GM23338 (cell line): ENCODE measurements at regions not wholly inside any gene's neighbourhood (a gene's known extent, or its start where the extent isn't known, plus 50 kb on each side); places are given as distances from the start of the nearest gene placed in this dataset.

Experiments
- ATAC-seq: fragments of 200-7000 bp; cut with Tn5 transposase; 3 replicates; pipeline ENCODE4 v1.9.1; 2020
- DNase-seq: peaks from one replicate; pipeline ENCODE4 v3.0.0-alpha.2; 2015; ENCODE audit warnings: low spot score
- H2AFZ ChIP-seq: fragments of 200-600 bp; sonication (generic); 2 replicates; pipeline ENCODE4 v1.8.0; 2016; ENCODE audit warnings: antibody characterized with exemption, mild to moderate bottlenecking, moderate library complexity
- H3F3A ChIP-seq: fragments of 200-600 bp; sonication (generic); replicated peaks from 2 replicates; pipeline ENCODE4 v1.8.0; 2017; ENCODE audit warnings: antibody characterized with exemption, mixed run types, low read depth
- H3K27ac ChIP-seq: fragments of 200-600 bp; sonication (generic); 2 replicates; pipeline ENCODE4 v1.6.1; 2016; ENCODE audit warnings: low read depth
- H3K27me3 ChIP-seq: fragments of 200-600 bp; sonication (generic); 2 replicates; pipeline ENCODE4 v1.8.0; 2016; ENCODE audit warnings: mild to moderate bottlenecking, mixed run types, moderate library complexity; ENCODE audit not compliant: insufficient read depth
- H3K36me3 ChIP-seq: fragments of 200-600 bp; sonication (generic); 2 replicates; pipeline ENCODE4 v1.8.0; 2016; ENCODE audit warnings: mild to moderate bottlenecking; ENCODE audit not compliant: insufficient read depth
- H3K4me1 ChIP-seq: fragments of 200-600 bp; sonication (generic); 2 replicates; pipeline ENCODE4 v1.8.0; 2016; ENCODE audit warnings: mild to moderate bottlenecking, moderate library complexity; ENCODE audit not compliant: insufficient read depth
- H3K4me2 ChIP-seq: fragments of 200-600 bp; sonication (generic); 2 replicates; pipeline ENCODE4 v1.7.1; 2017; ENCODE audit warnings: mixed run types
- H3K4me3 ChIP-seq: fragments of 200-600 bp; sonication (generic); 2 replicates; pipeline ENCODE4 v1.6.1; 2016; ENCODE audit warnings: mixed run types
- H3K79me2 ChIP-seq: fragments of 200-600 bp; sonication (generic); replicated peaks from 2 replicates; pipeline ENCODE4 v1.8.0; 2017; ENCODE audit warnings: mild to moderate bottlenecking; ENCODE audit not compliant: insufficient read depth
- H3K9me2 ChIP-seq: fragments of 200-600 bp; sonication (generic); 2 replicates; pipeline ENCODE4 v1.8.0; 2017; ENCODE audit not compliant: insufficient read depth
- H4K20me1 ChIP-seq: fragments of 200-600 bp; sonication (generic); replicated peaks from 2 replicates; pipeline ENCODE4 v1.8.0; 2017; ENCODE audit warnings: mild to moderate bottlenecking; ENCODE audit not compliant: insufficient read depth
- H3K27ac Mint-ChIP-seq: 2 replicates; pipeline ENCODE4 v1.8.0; 2020; ENCODE audit warnings: inconsistent platforms, mild to moderate bottlenecking, moderate library complexity, mixed read lengths
- H3K27me3 Mint-ChIP-seq: 3 replicates; pipeline ENCODE4 v1.8.0; 2022; ENCODE audit warnings: low read depth, mild to moderate bottlenecking, moderate library complexity, mixed read lengths, inconsistent platforms; ENCODE audit not compliant: insufficient read depth, poor library complexity
- H3K36me3 Mint-ChIP-seq: 3 replicates; pipeline ENCODE4 v1.8.0; 2021; ENCODE audit warnings: low read depth, mild to moderate bottlenecking, inconsistent platforms, moderate library complexity, mixed read lengths
- H3K4me1 Mint-ChIP-seq: 3 replicates; pipeline ENCODE4 v1.8.0; 2020; ENCODE audit warnings: mild to moderate bottlenecking, inconsistent platforms, mixed read lengths
- H3K4me3 Mint-ChIP-seq: 3 replicates; pipeline ENCODE4 v1.8.0; 2021; ENCODE audit warnings: moderate library complexity, mild to moderate bottlenecking, inconsistent platforms, mixed read lengths
- H3K9me3 Mint-ChIP-seq: 3 replicates; pipeline ENCODE4 v1.8.0; 2020; ENCODE audit warnings: moderate library complexity, mild to moderate bottlenecking, inconsistent platforms, mixed read lengths
- CREB1 ChIP-seq: fragments of 250-450 bp; sonication (Bioruptor Pico); IDR thresholded peaks from 2 replicates; pipeline ENCODE4 v1.5.0; 2020; ENCODE audit warnings: low read depth, mild to moderate bottlenecking, moderate library complexity
- EZH2 ChIP-seq: fragments of 200-600 bp; sonication (generic); IDR thresholded peaks from one replicate; pipeline ENCODE4 v1.8.0; 2017; ENCODE audit warnings: antibody characterized with exemption, mild to moderate bottlenecking, low read depth; ENCODE audit not compliant: unreplicated experiment
- EZH2phosphoT487 ChIP-seq: fragments of 200-600 bp; sonication (generic); IDR thresholded peaks from one replicate; pipeline ENCODE4 v1.8.1; 2018; ENCODE audit warnings: antibody characterized with exemption; ENCODE audit not compliant: unreplicated experiment
- JUNB ChIP-seq: IDR thresholded peaks from one replicate; pipeline ENCODE4 v1.6.1; 2016; ENCODE audit warnings: antibody characterized with exemption; ENCODE audit not compliant: unreplicated experiment
- POLR2AphosphoS5 ChIP-seq: IDR thresholded peaks from 2 replicates; pipeline ENCODE4 v1.6.1; 2016; ENCODE audit warnings: antibody characterized with exemption, low read depth
- STAT1 ChIP-seq: IDR thresholded peaks from one replicate; pipeline ENCODE4 v1.6.1; 2016; ENCODE audit warnings: antibody characterized with exemption; ENCODE audit not compliant: unreplicated experiment
- ZNF114 ChIP-seq: fragments of 250-450 bp; sonication (Bioruptor Pico); IDR thresholded peaks from 2 replicates; pipeline ENCODE4 v1.5.0; 2020; ENCODE audit warnings: mild to moderate bottlenecking, moderate library complexity
- ZNF331 ChIP-seq: fragments of 250-450 bp; sonication (Bioruptor Pico); IDR thresholded peaks from 2 replicates; pipeline ENCODE4 v1.5.0; 2020; ENCODE audit warnings: low read depth, mild to moderate bottlenecking, moderate library complexity
- TF ChIP-seq, protein P1 (sequence below): IDR thresholded peaks from 2 replicates; pipeline ENCODE4 v1.6.1; 2016; ENCODE audit warnings: antibody characterized with exemption
- TF ChIP-seq, protein P2 (sequence below), 2 experiments: fragments of 200-600 bp in 1 of 2; sonication (generic) in 1 of 2; conservative IDR thresholded peaks; 2 replicates each; pipeline versions ENCODE4 v1.5.1 to v1.6.1; 2016 to 2017; ENCODE audit warnings: antibody characterized with exemption in 2 of 2, low read depth in 2 of 2, mild to moderate bottlenecking in 2 of 2, moderate library complexity in 1 of 2
- TF ChIP-seq, protein P3 (sequence below): IDR thresholded peaks from one replicate; pipeline ENCODE4 v1.6.1; 2018; ENCODE audit warnings: antibody characterized with exemption; ENCODE audit not compliant: unreplicated experiment
- TF ChIP-seq, protein P4 (sequence below): fragments of 250-450 bp; sonication (Bioruptor Pico); IDR thresholded peaks from 2 replicates; pipeline ENCODE4 v1.5.0; 2020; ENCODE audit warnings: mild to moderate bottlenecking, moderate library complexity

DNA sequence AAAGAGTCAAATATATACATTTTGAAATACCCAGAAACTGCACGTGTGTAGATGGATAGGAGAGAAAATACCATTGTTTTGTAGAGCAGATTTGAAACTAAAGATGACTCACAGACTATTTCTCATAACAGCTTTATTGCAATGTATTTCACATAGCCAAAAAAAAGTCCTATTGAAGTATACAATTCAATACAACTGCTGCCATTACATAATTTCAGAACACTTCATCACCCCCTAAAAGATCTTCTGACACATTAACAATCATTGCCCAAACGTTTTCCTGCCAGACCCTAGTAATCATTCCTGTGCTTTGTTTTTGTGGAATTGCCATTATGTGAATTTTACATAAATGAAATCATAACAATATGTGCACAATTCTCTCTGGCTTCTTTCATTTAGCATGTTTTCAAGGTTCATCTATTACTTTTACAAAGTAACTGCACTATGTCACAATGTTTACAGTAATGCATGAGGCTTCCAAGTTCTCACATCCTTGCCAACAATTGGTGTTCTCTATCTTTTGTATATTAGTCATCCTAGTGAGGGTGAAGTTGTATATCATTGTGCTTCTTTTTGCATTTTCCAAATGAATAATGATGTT, 378.6 kb upstream of the CWC22 start (continued):
- TF ChIP-seq JUNB (no peak), ZNF331 (CRISPR knock-in tag) (no peak), POLR2AphosphoS5 (no peak), EZH2phosphoT487 (no peak)
- TF ChIP-seq, protein P1, sequence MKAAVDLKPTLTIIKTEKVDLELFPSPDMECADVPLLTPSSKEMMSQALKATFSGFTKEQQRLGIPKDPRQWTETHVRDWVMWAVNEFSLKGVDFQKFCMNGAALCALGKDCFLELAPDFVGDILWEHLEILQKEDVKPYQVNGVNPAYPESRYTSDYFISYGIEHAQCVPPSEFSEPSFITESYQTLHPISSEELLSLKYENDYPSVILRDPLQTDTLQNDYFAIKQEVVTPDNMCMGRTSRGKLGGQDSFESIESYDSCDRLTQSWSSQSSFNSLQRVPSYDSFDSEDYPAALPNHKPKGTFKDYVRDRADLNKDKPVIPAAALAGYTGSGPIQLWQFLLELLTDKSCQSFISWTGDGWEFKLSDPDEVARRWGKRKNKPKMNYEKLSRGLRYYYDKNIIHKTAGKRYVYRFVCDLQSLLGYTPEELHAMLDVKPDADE = no peak
- TF ChIP-seq, protein P2, sequence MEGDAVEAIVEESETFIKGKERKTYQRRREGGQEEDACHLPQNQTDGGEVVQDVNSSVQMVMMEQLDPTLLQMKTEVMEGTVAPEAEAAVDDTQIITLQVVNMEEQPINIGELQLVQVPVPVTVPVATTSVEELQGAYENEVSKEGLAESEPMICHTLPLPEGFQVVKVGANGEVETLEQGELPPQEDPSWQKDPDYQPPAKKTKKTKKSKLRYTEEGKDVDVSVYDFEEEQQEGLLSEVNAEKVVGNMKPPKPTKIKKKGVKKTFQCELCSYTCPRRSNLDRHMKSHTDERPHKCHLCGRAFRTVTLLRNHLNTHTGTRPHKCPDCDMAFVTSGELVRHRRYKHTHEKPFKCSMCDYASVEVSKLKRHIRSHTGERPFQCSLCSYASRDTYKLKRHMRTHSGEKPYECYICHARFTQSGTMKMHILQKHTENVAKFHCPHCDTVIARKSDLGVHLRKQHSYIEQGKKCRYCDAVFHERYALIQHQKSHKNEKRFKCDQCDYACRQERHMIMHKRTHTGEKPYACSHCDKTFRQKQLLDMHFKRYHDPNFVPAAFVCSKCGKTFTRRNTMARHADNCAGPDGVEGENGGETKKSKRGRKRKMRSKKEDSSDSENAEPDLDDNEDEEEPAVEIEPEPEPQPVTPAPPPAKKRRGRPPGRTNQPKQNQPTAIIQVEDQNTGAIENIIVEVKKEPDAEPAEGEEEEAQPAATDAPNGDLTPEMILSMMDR (conservative IDR thresholded peaks at IDR 0.05; ENCODE audit: low read depth in 2 of 2) = no peak

DNA sequence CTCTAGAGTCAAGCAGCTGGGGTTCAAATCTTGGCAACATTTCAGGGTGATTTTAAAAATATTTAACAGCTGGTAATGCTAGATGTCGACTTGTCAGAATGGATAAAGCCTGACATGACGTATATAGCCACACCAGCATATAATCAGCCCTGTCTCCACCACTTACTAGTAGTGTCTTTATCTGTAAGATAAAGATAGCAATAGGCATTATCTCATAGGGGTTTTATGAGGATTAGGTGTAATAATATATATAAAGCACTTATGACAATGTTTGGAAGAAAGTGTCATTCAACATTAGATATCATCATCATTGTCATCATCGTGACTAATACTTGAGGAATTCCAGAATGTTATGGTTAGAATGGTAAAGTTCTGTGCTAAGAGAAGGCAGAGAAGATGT, 369.0 kb upstream of the CWC22 start:
- Mint-ChIP-seq H3K27ac (no peak overlapping the region), H3K27me3 (no peaks in the 10 kb centered on the region), H3K36me3 (no peaks in the 10 kb centered on the region), H3K4me1 (no peaks in the 10 kb centered on the region), H3K4me3 (no peak overlapping the region), H3K9me3 (no peaks in the 10 kb centered on the region)
- DNase-seq (no peak), ATAC-seq (no peak)
- Histone ChIP-seq H3K36me3 (no peaks in the 10 kb centered on the region), H2AFZ (no peak overlapping the region), H3K4me2 (no peak overlapping the region), H3F3A (no peaks in the 10 kb centered on the region), H3K4me3 (no peak overlapping the region), H3K27me3 (no peaks in the 10 kb centered on the region), H4K20me1 (no peaks in the 10 kb centered on the region), H3K79me2 (no peaks in the 10 kb centered on the region), H3K27ac (no peak overlapping the region), H3K9me2 (no peaks in the 10 kb centered on the region), H3K4me1 (no peaks in the 10 kb centered on the region)
- TF ChIP-seq ZNF331 (CRISPR knock-in tag) (no peak), POLR2AphosphoS5 (no peak), EZH2 (no peak), EZH2phosphoT487 (no peak), STAT1 (no peak), JUNB (no peak), CREB1 (CRISPR knock-in tag) (no peak), ZNF114 (CRISPR knock-in tag) (no peak)
- TF ChIP-seq, protein P3, sequence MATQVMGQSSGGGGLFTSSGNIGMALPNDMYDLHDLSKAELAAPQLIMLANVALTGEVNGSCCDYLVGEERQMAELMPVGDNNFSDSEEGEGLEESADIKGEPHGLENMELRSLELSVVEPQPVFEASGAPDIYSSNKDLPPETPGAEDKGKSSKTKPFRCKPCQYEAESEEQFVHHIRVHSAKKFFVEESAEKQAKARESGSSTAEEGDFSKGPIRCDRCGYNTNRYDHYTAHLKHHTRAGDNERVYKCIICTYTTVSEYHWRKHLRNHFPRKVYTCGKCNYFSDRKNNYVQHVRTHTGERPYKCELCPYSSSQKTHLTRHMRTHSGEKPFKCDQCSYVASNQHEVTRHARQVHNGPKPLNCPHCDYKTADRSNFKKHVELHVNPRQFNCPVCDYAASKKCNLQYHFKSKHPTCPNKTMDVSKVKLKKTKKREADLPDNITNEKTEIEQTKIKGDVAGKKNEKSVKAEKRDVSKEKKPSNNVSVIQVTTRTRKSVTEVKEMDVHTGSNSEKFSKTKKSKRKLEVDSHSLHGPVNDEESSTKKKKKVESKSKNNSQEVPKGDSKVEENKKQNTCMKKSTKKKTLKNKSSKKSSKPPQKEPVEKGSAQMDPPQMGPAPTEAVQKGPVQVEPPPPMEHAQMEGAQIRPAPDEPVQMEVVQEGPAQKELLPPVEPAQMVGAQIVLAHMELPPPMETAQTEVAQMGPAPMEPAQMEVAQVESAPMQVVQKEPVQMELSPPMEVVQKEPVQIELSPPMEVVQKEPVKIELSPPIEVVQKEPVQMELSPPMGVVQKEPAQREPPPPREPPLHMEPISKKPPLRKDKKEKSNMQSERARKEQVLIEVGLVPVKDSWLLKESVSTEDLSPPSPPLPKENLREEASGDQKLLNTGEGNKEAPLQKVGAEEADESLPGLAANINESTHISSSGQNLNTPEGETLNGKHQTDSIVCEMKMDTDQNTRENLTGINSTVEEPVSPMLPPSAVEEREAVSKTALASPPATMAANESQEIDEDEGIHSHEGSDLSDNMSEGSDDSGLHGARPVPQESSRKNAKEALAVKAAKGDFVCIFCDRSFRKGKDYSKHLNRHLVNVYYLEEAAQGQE = no peak
- TF ChIP-seq, protein P4, sequence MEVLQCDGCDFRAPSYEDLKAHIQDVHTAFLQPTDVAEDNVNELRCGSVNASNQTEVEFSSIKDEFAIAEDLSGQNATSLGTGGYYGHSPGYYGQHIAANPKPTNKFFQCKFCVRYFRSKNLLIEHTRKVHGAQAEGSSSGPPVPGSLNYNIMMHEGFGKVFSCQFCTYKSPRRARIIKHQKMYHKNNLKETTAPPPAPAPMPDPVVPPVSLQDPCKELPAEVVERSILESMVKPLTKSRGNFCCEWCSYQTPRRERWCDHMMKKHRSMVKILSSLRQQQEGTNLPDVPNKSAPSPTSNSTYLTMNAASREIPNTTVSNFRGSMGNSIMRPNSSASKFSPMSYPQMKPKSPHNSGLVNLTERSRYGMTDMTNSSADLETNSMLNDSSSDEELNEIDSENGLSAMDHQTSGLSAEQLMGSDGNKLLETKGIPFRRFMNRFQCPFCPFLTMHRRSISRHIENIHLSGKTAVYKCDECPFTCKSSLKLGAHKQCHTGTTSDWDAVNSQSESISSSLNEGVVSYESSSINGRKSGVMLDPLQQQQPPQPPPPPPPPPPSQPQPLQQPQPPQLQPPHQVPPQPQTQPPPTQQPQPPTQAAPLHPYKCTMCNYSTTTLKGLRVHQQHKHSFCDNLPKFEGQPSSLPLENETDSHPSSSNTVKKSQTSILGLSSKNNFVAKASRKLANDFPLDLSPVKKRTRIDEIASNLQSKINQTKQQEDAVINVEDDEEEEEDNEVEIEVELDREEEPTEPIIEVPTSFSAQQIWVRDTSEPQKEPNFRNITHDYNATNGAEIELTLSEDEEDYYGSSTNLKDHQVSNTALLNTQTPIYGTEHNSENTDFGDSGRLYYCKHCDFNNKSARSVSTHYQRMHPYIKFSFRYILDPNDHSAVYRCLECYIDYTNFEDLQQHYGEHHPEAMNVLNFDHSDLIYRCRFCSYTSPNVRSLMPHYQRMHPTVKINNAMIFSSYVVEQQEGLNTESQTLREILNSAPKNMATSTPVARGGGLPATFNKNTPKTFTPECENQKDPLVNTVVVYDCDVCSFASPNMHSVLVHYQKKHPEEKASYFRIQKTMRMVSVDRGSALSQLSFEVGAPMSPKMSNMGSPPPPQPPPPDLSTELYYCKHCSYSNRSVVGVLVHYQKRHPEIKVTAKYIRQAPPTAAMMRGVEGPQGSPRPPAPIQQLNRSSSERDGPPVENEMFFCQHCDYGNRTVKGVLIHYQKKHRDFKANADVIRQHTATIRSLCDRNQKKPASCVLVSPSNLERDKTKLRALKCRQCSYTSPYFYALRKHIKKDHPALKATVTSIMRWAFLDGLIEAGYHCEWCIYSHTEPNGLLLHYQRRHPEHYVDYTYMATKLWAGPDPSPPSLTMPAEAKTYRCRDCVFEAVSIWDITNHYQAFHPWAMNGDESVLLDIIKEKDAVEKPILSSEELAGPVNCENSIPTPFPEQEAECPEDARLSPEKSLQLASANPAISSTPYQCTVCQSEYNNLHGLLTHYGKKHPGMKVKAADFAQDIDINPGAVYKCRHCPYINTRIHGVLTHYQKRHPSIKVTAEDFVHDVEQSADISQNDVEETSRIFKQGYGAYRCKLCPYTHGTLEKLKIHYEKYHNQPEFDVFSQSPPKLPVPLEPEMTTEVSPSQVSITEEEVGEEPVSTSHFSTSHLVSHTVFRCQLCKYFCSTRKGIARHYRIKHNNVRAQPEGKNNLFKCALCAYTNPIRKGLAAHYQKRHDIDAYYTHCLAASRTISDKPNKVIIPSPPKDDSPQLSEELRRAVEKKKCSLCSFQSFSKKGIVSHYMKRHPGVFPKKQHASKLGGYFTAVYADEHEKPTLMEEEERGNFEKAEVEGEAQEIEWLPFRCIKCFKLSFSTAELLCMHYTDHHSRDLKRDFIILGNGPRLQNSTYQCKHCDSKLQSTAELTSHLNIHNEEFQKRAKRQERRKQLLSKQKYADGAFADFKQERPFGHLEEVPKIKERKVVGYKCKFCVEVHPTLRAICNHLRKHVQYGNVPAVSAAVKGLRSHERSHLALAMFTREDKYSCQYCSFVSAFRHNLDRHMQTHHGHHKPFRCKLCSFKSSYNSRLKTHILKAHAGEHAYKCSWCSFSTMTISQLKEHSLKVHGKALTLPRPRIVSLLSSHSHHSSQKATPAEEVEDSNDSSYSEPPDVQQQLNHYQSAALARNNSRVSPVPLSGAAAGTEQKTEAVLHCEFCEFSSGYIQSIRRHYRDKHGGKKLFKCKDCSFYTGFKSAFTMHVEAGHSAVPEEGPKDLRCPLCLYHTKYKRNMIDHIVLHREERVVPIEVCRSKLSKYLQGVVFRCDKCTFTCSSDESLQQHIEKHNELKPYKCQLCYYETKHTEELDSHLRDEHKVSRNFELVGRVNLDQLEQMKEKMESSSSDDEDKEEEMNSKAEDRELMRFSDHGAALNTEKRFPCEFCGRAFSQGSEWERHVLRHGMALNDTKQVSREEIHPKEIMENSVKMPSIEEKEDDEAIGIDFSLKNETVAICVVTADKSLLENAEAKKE (CRISPR knock-in tag) = no peak
